Activated B cell treated with CpG ODN at 0.5 μM for 24 hours (primary cell): ENCODE measurements at regions not wholly inside any gene's neighbourhood (a gene's known extent, or its start where the extent isn't known, plus 50 kb on each side); places are given as distances from the start of the nearest gene placed in this dataset.

Experiments used
- ATAC-seq: fragments of 200-7000 bp; cut with Tn5 transposase; one replicate; pipeline ENCODE4 v1.10.0; 2021; ENCODE audit warnings: low read depth, mild to moderate bottlenecking, moderate library complexity
- CTCF ChIA-PET: fragments of 350-600 bp; sonication (Branson Sonifier 250); formaldehyde crosslinking; loops from one replicate; lab custom pipeline; 2021; ENCODE audit warnings: antibody characterized with exemption; lab: Charles Lee
- POLR2A ChIA-PET: fragments of 350-600 bp; sonication (Branson Sonifier 250); formaldehyde crosslinking; loops from one replicate; lab custom pipeline; 2021; ENCODE audit warnings: antibody characterized with exemption; lab: Charles Lee
- DNase-seq: peaks from one replicate; pipeline ENCODE4 v3.0.0; 2022
- H3K27ac Mint-ChIP-seq: one replicate; pipeline ENCODE4 v1.8.0; 2020; ENCODE audit warnings: mixed read lengths
- H3K27me3 Mint-ChIP-seq: one replicate; pipeline ENCODE4 v1.8.0; 2021; ENCODE audit warnings: mixed read lengths
- H3K36me3 Mint-ChIP-seq: one replicate; pipeline ENCODE4 v1.8.0; 2021; ENCODE audit warnings: low read depth, mixed read lengths
- H3K4me1 Mint-ChIP-seq: one replicate; pipeline ENCODE4 v1.8.0; 2021; ENCODE audit warnings: mixed read lengths
- H3K4me3 Mint-ChIP-seq: one replicate; pipeline ENCODE4 v1.8.0; 2020; ENCODE audit warnings: mild to moderate bottlenecking, mixed read lengths
- H3K9me3 Mint-ChIP-seq: one replicate; pipeline ENCODE4 v1.8.0; 2020; ENCODE audit warnings: mixed read lengths
- intact Hi-C: fragments of 100-400 bp; cut with micrococcal nuclease; formaldehyde crosslinking; loops from one replicate; pipeline ENCODE4 v1.15.1; 2024
- TF ChIP-seq, protein P1 (sequence below): fragments of 200-600 bp; IDR thresholded peaks from one replicate; pipeline ENCODE4 v1.8.0; 2022; ENCODE audit warnings: antibody characterized with exemption, mild to moderate bottlenecking

DNA sequence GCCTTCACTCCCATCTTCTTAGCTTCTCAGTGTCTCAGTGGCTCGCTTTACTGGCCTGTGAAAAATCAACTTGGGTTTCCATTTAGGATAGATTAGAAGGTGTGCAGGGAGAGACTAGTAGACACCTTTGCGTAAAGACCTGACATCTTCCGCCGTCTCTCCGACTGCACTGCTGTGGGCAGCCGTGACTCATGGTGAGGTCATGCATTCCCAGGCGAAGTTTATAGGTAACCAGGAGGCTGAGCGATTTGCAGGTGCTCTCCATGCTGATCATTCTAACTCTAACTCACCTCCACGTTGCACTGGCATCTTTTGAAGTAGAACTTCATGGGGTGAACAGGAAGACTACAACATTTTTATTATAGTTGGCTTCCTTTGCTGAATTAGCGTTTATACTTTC lies 68.0 kb upstream of the ZNF438 start:
- POLR2A ChIA-PET, result interaction anchor here (0.6 to 2.1 kb wide), 4 partner anchors 9 to 219 kb away, joined by 3 to 12 read pairs (median 8); partner anchors contain the start of genes ZEB1 and ZNF438
- Mint-ChIP-seq H3K9me3 (no peaks in the 10 kb centered on the region), H3K36me3 (no peaks in the 10 kb centered on the region), H3K27ac (no peak overlapping the region), H3K4me3 (no peak overlapping the region), H3K4me1 (peaks cover 21% of the 10 kb centered on the region), H3K27me3 (peaks cover 2% of the 10 kb centered on the region)
- DNase-seq (no peak), ATAC-seq (no peak)
- TF ChIP-seq, protein P1, sequence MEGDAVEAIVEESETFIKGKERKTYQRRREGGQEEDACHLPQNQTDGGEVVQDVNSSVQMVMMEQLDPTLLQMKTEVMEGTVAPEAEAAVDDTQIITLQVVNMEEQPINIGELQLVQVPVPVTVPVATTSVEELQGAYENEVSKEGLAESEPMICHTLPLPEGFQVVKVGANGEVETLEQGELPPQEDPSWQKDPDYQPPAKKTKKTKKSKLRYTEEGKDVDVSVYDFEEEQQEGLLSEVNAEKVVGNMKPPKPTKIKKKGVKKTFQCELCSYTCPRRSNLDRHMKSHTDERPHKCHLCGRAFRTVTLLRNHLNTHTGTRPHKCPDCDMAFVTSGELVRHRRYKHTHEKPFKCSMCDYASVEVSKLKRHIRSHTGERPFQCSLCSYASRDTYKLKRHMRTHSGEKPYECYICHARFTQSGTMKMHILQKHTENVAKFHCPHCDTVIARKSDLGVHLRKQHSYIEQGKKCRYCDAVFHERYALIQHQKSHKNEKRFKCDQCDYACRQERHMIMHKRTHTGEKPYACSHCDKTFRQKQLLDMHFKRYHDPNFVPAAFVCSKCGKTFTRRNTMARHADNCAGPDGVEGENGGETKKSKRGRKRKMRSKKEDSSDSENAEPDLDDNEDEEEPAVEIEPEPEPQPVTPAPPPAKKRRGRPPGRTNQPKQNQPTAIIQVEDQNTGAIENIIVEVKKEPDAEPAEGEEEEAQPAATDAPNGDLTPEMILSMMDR, result no peak
- CTCF ChIA-PET, result no interaction called here
- intact Hi-C loops, result loop anchor here (2.0 kb wide), 1 partner anchor 67 kb away; no protein-coding TSS in a partner anchor

DNA sequence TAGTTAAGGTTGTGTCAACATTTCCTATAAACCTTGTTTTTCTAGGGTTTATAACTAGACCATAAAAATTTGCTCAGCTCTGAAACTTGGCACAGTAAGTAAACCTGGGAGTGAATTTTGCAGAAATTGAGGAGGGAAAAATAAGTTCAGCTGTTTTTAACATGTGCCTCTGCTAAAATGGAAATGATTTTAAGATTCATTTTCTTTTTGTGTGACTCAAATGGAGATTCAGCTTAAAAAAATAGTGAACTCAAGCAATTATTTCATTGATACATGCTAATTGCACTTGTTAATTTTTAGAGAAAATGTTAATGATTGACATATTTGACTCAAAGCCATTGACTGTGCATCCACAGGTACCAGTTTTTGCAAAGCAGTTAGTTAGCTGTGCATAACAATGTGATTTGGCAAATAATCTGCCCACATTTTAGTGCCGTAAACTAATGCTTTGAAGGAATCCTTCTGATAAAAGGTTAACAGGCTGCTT lies 68.5 kb upstream of the ZNF438 start:
- ATAC-seq (no peak), DNase-seq (no peak)
- H3K4me3 Mint-ChIP-seq, result no peak overlapping the region
- H3K27ac Mint-ChIP-seq, result no peak overlapping the region
- POLR2A ChIA-PET, result interaction anchor here (1.9 to 2.1 kb wide), 3 partner anchors 10 to 218 kb away, joined by 5 to 12 read pairs (median 10); partner anchors contain the start of genes ZEB1 and ZNF438
- TF ChIP-seq, protein P1, result no peak
- H3K9me3 Mint-ChIP-seq, result no peaks in the 10 kb centered on the region
- intact Hi-C loops, result loop anchor here (2.0 kb wide), 1 partner anchor 67 kb away; no protein-coding TSS in a partner anchor
- peaks cover 2% of the 10 kb centered on the region for H3K27me3 Mint-ChIP-seq
- H3K4me1 Mint-ChIP-seq, result peaks cover 21% of the 10 kb centered on the region
- CTCF ChIA-PET, result no interaction called here
- no peaks in the 10 kb centered on the region for H3K36me3 Mint-ChIP-seq

DNA sequence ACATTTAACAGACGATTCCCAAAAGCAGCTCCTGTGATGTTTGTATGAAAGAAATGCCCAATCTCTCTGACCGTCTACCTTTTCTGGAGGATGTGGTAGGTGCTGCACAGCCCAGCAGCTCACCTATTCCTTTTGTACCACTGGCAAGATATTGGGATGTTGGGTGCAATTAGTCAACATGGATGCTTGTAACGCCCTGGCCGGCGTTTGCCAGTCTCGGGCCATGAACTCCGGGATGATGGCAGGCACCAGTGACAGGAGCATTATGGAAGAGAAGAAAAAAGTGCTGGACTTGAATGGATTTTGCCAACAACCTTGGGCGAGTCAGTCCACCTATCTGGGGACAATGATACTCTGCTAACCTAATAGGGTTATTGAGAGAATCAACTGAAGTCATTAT lies 69.0 kb upstream of the ZNF438 start:
- no peak overlapping the region for H3K4me3 Mint-ChIP-seq
- no peaks in the 10 kb centered on the region for H3K36me3 Mint-ChIP-seq
- intact Hi-C loops, result loop anchor here (1.0 to 2.0 kb wide), 3 partner anchors 9 to 68 kb away; no protein-coding TSS in a partner anchor
- H3K4me1 Mint-ChIP-seq, result peaks cover 21% of the 10 kb centered on the region
- ChIA-PET POLR2A (interaction anchor here (0.7 to 2.1 kb wide), 4 partner anchors 10 to 956 kb away, joined by 3 to 12 read pairs (median 8); partner anchors contain the start of genes KIF5B, ZEB1 and ZNF438), CTCF (no interaction called here)
- ATAC-seq (no peak), DNase-seq (no peak)
- TF ChIP-seq, protein P1, result no peak
- peaks cover 2% of the 10 kb centered on the region for H3K27me3 Mint-ChIP-seq
- no peaks in the 10 kb centered on the region for H3K9me3 Mint-ChIP-seq
- peak overlapping the region; percentile 42 for H3K27ac Mint-ChIP-seq

DNA sequence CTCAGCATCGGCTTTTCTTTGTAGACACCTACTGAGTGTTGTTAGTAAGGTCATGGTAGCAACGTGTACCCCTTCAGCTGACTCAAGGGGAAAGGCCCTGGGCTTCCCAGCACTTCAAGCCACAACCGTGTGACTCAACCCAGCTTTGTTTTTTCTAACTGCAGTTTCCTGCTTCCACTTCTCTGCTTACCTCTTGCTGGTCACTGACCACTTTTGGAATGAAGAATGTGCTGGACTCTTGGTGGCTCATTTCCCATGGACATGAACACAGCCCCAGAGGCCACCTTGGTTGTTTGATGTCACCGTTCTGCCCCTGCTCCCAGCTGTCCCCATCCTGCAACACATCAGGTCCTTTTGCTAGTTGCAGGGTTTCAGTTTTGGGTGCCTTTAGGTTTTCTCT lies 69.5 kb upstream of the ZNF438 start:
- peak; percentile 91 for ATAC-seq
- TF ChIP-seq, protein P1, result no peak
- Mint-ChIP-seq H3K4me1 (peaks cover 21% of the 10 kb centered on the region), H3K9me3 (no peaks in the 10 kb centered on the region), H3K4me3 (no peak overlapping the region), H3K36me3 (no peaks in the 10 kb centered on the region), H3K27me3 (peaks cover 2% of the 10 kb centered on the region), H3K27ac (peak overlapping the region; percentile 59)
- no peak for DNase-seq
- ChIA-PET POLR2A (interaction anchor here (0.7 to 2.1 kb wide), 4 partner anchors 11 to 955 kb away, joined by 3 to 12 read pairs (median 8); partner anchors contain the start of genes KIF5B, ZEB1 and ZNF438), CTCF (no interaction called here)
- intact Hi-C loops, result loop anchor here (1.0 to 2.0 kb wide), 3 partner anchors 10 to 68 kb away; no protein-coding TSS in a partner anchor

DNA sequence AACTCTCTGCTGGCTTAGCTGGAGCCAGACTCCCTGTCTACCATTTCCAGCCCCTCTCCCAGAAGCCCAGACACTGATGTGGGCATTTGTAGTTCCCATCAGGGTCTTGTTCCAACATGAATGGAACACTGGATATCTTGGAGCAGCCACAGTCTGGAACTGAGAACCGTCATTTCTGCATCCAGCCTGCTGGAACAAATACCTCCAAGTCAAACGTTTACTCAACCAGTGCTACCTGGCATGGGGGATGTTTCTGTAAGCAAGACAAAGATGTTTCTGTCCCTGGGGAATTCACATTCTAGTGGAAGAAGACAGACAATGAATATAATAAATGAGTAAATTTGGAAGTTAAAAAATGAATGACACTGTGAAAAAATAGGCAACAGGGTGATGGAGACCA lies 70.8 kb upstream of the ZNF438 start:
- Mint-ChIP-seq H3K27me3 (peaks cover 2% of the 10 kb centered on the region), H3K27ac (no peak overlapping the region), H3K4me1 (peaks cover 21% of the 10 kb centered on the region), H3K4me3 (no peak overlapping the region), H3K36me3 (no peaks in the 10 kb centered on the region), H3K9me3 (no peaks in the 10 kb centered on the region)
- ChIA-PET CTCF (no interaction called here), POLR2A (no interaction called here)
- intact Hi-C loops, result no loop called here
- DNase-seq, result no peak
- TF ChIP-seq, protein P1, result no peak
- ATAC-seq, result no peak
